ENCODE measurements at regions not wholly inside any gene's neighbourhood (a gene's known extent, or its start where the extent isn't known, plus 50 kb on each side); places are given as distances from the start of the nearest gene placed in this dataset.

DNA sequence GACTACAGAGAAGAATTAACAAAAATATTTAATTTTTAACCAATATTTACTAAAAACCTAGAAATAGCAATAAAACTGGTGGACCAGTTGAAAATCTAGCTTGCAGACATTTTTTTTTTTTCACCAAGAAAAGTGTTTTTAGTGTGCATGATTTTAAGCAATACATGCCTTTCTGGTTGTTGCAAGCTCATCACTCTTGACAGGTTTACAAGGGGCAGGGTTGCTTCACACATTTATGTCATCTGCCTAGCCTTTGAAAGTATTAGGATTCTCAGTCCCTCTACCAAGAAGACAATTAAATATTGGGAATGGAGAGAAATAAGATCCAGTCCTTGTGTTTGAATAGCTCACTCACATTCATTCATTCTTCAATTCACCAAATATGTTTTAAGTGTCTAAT is 53.8 kb upstream of the LYPLAL1 start:
- DNase-seq = no peak

DNA sequence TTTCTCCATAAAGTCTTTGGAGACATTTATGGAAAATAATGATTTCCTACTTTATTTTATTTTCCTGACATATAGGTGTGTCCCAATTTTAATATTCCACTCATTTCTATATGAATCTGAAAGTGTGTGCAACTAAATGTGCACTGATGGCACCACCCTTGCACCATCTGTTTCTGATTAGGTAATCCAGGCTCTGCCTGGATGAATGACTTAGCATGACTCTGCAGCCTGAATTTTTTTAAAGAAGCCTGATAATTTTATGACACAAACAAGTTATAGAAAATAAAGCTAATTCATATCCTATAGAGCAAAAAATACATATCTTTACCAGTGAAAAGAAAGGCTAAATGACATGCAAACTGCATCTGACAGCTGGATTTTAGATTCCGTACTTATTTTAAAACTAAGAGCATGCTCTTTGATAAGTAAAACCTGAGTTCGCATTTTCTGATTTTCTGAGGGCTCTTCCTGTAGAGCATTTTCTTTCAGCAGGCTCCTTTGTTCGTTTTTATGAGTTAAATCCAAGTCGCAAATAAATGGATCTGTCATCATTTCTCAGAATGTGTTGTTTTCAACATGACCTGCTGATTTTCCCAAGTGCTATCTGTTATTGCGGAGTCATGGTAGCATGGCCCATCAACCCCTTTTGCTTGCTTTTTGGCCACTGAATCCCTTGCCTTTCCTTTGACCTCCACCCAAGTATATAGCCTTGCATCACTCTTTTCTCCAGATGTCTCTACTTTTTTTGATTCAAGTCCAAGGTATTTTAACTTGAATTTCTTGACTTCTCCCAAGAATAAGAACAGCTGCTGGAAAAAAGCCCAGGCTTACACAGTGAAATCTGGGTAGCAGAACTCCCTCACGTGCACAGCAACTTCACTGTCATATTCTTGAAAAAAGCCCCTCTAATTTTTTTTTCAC is 52.8 kb upstream of the LYPLAL1 start:
- peak; percentile 49 for DNase-seq

DNA sequence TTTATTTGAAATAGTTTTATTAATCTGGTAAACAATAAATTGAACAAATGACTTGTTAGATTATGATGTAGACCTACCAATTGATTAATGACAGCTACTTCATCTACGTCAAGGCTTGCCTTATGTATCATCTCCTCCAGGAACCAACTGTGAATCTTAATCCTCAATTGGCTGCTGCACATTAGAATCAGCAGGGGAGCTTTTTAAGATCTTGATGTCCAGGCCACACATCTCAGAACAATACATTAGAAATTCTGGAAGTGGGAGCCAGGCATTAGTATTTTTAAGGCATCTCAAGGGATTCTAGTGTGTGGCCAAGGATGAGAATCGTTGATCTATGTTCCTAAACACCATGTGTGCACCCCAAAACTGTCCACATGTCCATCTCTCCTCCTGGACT is 52.0 kb upstream of the LYPLAL1 start:
- peak; percentile 1 for DNase-seq

DNA sequence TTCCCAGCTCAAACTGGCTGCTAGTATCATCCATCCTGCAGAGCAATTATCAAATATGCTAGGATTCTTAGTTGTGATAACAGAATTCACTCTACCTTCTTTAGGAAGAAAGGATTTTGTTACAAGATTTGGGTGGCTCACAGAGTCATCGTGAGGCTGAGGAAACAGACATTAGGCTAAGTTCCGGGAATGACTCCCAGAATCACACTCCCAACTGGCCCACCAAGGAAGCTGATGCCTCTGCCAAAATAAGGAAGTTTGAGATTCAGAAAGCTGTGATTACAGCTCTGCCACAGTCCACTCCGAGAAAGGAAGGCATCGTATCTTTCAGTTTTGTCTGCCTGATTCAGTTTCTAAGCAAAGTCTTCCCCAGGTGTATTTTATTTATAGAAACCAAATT is 50.6 kb upstream of the LYPLAL1 start:
- no peak for DNase-seq
